Neural cell (in vitro differentiated cells): ENCODE measurements at regions not wholly inside any gene's neighbourhood (a gene's known extent, or its start where the extent isn't known, plus 50 kb on each side); places are given as distances from the start of the nearest gene placed in this dataset.
"Not testable (repeated sequence)": the region's sequence is repeated elsewhere in the genome, so short reads cannot be mapped to it uniquely, and the experiment has no call there.

Experiments
- CTCF ChIP-seq: fragments of 450-650 bp; IDR thresholded peaks from 2 replicates; pipeline ENCODE4 v1.5.1; 2014; ENCODE audit warnings: antibody characterized with exemption, mild to moderate bottlenecking, moderate library complexity; ENCODE audit not compliant: poor library complexity, severe bottlenecking
- EP300 ChIP-seq: fragments of 450-650 bp; conservative IDR thresholded peaks from 2 replicates; pipeline ENCODE4 v1.6.1; 2014; ENCODE audit warnings: antibody characterized with exemption, mild to moderate bottlenecking, moderate library complexity; ENCODE audit not compliant: poor library complexity, severe bottlenecking
- EZH2 ChIP-seq: fragments of 200-600, 300-800 bp; shearing (Covaris generic), sonication (generic); IDR thresholded peaks from 2 replicates; pipeline ENCODE4 v1.6.1; 2014; ENCODE audit warnings: antibody characterized with exemption, low read length, borderline replicate concordance, mild to moderate bottlenecking; ENCODE audit not compliant: insufficient read depth, poor library complexity, severe bottlenecking
- MXI1 ChIP-seq: fragments of 450-650 bp; conservative IDR thresholded peaks from 2 replicates; pipeline ENCODE4 v1.6.1; 2014; ENCODE audit warnings: antibody characterized with exemption, mild to moderate bottlenecking; ENCODE audit not compliant: poor library complexity, severe bottlenecking
- POLR2AphosphoS5 ChIP-seq: IDR thresholded peaks from 2 replicates; pipeline ENCODE4 v1.6.1; 2012
- SMC3 ChIP-seq: fragments of 450-650 bp; conservative IDR thresholded peaks from 2 replicates; pipeline ENCODE4 v1.6.1; 2014; ENCODE audit warnings: antibody characterized with exemption, mild to moderate bottlenecking, moderate library complexity; ENCODE audit not compliant: poor library complexity

- not testable (repeated sequence) for TF ChIP-seq MXI1, SMC3, CTCF, POLR2AphosphoS5, EP300, EZH2
Measured at GRCh38 chr5:17864903-17865302, 230.6 kb downstream of the TAF11L14 start.
